Large intestine (tissue), 3 donors: ENCODE measurements at regions not wholly inside any gene's neighbourhood (a gene's known extent, or its start where the extent isn't known, plus 50 kb on each side); places are given as distances from the start of the nearest gene placed in this dataset.
A peak's percentile ranks its signal among the peaks of the same experiment; 100 is the strongest.

Experiments
- DNase-seq, 2 donors: peaks; one replicate each; pipeline versions ENCODE4 v3.0.0 to v3.0.0-alpha.2; 2013
- H3K27ac ChIP-seq: one replicate; pipeline ENCODE4 v1.5.1; 2013; ENCODE audit warnings: low read length
- H3K27me3 ChIP-seq: 2 replicates; pipeline ENCODE4 v1.6.1; 2013; ENCODE audit warnings: low read length; ENCODE audit not compliant: control insufficient read depth, insufficient read depth
- H3K36me3 ChIP-seq: 2 replicates; pipeline ENCODE4 v1.6.1; 2013; ENCODE audit warnings: low read length; ENCODE audit not compliant: control insufficient read depth, insufficient read depth
- H3K4me1 ChIP-seq: one replicate; pipeline ENCODE4 v1.6.1; 2013; ENCODE audit warnings: low read length; ENCODE audit not compliant: control insufficient read depth, insufficient read depth
- H3K4me3 ChIP-seq: one replicate; pipeline ENCODE4 v1.5.1; 2013; ENCODE audit warnings: low read length
- H3K9me3 ChIP-seq: one replicate; pipeline ENCODE4 v1.6.1; 2013; ENCODE audit warnings: mild to moderate bottlenecking, low read depth, low read length, moderate library complexity; ENCODE audit not compliant: control insufficient read depth
- WGBS: methylation state at CpG from one replicate; pipeline ENCODE4 v1.1.5; 2013; ENCODE audit warnings: low lambda C conversion rate; ENCODE audit not compliant: insufficient coverage; 5-methylcytosine and 5-hydroxymethylcytosine counted together

GRCh38 chr20:52530571-52530970, 339.0 kb upstream of the ZFP64 start:
- Histone ChIP-seq H3K4me1 (no peaks in the 10 kb centered on the region), H3K9me3 (no peaks in the 10 kb centered on the region), H3K27ac (no peak overlapping the region), H3K27me3 (peaks cover 5% of the 10 kb centered on the region), H3K4me3 (no peak overlapping the region), H3K36me3 (no peaks in the 10 kb centered on the region)
- no CpG with 5 or more reads among the region's 1 CpG for WGBS
- DNase-seq, result no peak

DNA sequence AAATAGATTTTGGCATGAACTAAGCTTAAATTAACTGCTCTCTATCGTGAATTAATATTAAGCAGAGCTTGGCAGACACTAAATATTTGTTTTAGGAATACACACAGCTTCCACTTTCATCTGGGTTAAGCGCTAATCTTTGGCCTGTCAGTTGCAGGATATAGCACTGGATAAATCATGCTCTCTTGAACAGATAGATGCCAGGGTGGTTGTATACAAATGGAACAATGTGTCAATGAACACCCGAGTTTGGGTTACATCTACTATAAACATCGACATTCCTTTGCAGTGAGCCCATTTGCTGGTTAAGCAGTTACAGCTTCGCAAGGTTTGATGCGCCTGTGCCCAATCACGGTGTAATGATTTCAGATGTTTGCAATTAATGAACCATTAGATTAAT, 338.2 kb upstream of the ZFP64 start:
- Histone ChIP-seq H3K36me3 (no peaks in the 10 kb centered on the region), H3K27me3 (peaks cover 5% of the 10 kb centered on the region), H3K4me3 (no peak overlapping the region), H3K27ac (no peak overlapping the region), H3K9me3 (no peaks in the 10 kb centered on the region), H3K4me1 (no peaks in the 10 kb centered on the region)
- whole genome bisulfite sequencing, result no CpG with 5 or more reads among the region's 7 CpGs
- DNase-seq, result no peak

DNA sequence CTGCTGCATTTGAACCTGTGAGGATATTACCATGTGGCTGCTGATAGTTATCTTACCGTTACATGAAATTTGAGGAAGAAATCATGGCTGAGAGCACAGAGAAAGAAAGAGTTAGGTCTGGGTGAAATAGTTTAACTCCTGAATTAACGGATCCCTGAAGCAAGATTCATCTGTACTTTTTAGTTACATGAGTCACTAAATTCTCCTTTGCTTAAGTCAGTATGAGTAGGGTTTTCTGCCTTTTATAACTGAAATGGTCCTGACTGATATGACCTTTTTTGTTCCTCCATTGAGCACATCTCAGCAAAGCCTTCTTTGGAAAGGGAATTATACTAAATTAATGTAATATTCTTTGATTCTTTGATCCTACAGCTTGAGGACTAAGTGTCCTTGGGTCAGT, 333.3 kb upstream of the ZFP64 start:
- Histone ChIP-seq H3K4me3 (no peak overlapping the region), H3K27me3 (peaks cover 2% of the 10 kb centered on the region), H3K36me3 (no peaks in the 10 kb centered on the region), H3K4me1 (no peaks in the 10 kb centered on the region), H3K9me3 (no peaks in the 10 kb centered on the region), H3K27ac (no peak overlapping the region)
- no peak for DNase-seq
- WGBS, result 100% methylated on average over 1 of the region's 2 CpGs

DNA sequence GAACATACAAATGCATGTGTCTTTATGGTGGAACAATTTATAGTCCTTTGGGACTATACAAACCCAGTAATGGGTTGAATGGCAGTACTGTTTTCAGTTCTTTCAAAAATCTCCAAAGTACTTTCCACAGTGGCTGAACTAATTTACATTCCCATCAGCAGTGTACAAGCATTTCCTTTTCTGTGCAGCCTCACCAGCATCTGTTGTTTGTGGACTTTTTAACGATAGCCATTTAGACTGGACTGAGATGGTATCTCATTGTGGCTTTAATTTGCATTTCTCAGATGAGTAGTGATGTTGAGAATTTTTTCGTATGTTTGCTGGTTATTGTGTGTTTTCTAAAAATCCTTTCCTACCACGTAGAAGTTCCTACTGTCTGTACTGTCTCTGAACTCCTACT, 327.2 kb upstream of the ZFP64 start:
- no peak overlapping the region for H3K4me3 ChIP-seq
- 80% methylated on average over 3 of the region's 3 CpGs for WGBS
- no peaks in the 10 kb centered on the region for H3K4me1 ChIP-seq
- H3K27me3 ChIP-seq, result no peaks in the 10 kb centered on the region
- H3K27ac ChIP-seq, result no peak overlapping the region
- no peaks in the 10 kb centered on the region for H3K9me3 ChIP-seq
- DNase-seq, result no peak
- H3K36me3 ChIP-seq, result no peaks in the 10 kb centered on the region

GRCh38 chr20:52515877-52516276, 324.3 kb upstream of the ZFP64 start:
- 100% methylated on average over 1 of the region's 2 CpGs for WGBS
- DNase-seq, result no peak
- no peaks in the 10 kb centered on the region for H3K9me3 ChIP-seq
- no peak overlapping the region for H3K27ac ChIP-seq
- no peaks in the 10 kb centered on the region for H3K36me3 ChIP-seq
- no peaks in the 10 kb centered on the region for H3K4me1 ChIP-seq
- H3K4me3 ChIP-seq, result no peak overlapping the region
- H3K27me3 ChIP-seq, result no peaks in the 10 kb centered on the region

DNA sequence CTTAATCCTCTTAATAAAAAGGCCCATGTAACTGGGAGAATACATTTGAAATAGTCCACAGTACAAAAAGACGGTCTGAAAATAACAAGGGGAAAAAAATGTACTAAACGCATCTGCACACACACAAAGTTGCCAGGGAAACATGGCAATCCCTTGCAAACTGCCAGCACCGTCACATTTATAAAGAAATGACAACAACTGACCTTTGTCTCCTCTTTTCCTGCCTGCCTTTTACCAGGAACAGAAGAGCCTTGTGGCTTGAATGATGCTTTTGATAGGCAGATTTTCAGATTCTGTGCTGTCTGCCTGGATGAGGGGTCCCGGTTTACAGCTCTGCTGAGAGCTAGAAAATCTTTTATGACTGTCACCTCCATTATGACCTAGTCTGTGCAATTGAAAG, 308.6 kb upstream of the ZFP64 start:
- H3K9me3 ChIP-seq, result no peaks in the 10 kb centered on the region
- H3K36me3 ChIP-seq, result no peaks in the 10 kb centered on the region
- H3K4me1 ChIP-seq, result peaks cover 3% of the 10 kb centered on the region
- no peaks in the 10 kb centered on the region for H3K27me3 ChIP-seq
- H3K4me3 ChIP-seq, result no peak overlapping the region
- no peak overlapping the region for H3K27ac ChIP-seq
- WGBS, result no CpG with 5 or more reads among the region's 4 CpGs
- peak; percentile 44 to 72 for DNase-seq

GRCh38 chr20:52497731-52498130, 306.2 kb upstream of the ZFP64 start:
- Histone ChIP-seq H3K9me3 (no peaks in the 10 kb centered on the region), H3K27ac (no peak overlapping the region), H3K4me3 (no peak overlapping the region), H3K4me1 (peaks cover 6% of the 10 kb centered on the region), H3K27me3 (no peaks in the 10 kb centered on the region), H3K36me3 (no peaks in the 10 kb centered on the region)
- DNase-seq, result no peak
- no CpG with 5 or more reads among the region's 3 CpGs for WGBS

DNA sequence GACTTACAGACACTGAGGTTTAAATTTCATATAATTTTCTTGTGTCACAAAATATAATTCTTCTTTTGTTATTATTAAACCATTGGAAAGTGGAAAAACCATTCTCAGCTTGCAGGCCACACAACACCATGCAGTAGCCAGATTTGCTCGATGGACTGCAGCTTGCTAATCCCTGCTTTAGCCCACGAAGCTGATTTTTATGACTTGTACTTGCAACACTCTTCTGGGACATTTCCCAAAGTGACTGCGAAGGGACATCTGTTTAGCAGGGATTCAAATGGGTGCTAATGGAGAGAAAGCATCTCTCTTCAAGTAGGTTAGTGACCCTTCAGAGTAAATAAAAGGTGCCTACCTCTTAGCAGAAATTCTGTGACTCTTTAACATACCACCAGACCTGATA, 304.6 kb upstream of the ZFP64 start:
- no CpG with 5 or more reads among the region's 3 CpGs for WGBS
- no peaks in the 10 kb centered on the region for H3K27me3 ChIP-seq
- no peaks in the 10 kb centered on the region for H3K9me3 ChIP-seq
- peaks cover 6% of the 10 kb centered on the region for H3K4me1 ChIP-seq
- no peaks in the 10 kb centered on the region for H3K36me3 ChIP-seq
- no peak overlapping the region for H3K4me3 ChIP-seq
- DNase-seq, result no peak
- H3K27ac ChIP-seq, result no peak overlapping the region

- Histone ChIP-seq H3K36me3 (no peaks in the 10 kb centered on the region), H3K4me1 (peaks cover 4% of the 10 kb centered on the region), H3K9me3 (no peaks in the 10 kb centered on the region), H3K4me3 (no peak overlapping the region), H3K27me3 (no peaks in the 10 kb centered on the region), H3K27ac (no peak overlapping the region)
- peak in 1 of 2 donors; percentile 9 for DNase-seq
- WGBS, result no CpG with 5 or more reads among the region's 13 CpGs
These were observed 302.7 kb upstream of the ZFP64 start for GRCh38 chr20:52494244-52494643.

DNA sequence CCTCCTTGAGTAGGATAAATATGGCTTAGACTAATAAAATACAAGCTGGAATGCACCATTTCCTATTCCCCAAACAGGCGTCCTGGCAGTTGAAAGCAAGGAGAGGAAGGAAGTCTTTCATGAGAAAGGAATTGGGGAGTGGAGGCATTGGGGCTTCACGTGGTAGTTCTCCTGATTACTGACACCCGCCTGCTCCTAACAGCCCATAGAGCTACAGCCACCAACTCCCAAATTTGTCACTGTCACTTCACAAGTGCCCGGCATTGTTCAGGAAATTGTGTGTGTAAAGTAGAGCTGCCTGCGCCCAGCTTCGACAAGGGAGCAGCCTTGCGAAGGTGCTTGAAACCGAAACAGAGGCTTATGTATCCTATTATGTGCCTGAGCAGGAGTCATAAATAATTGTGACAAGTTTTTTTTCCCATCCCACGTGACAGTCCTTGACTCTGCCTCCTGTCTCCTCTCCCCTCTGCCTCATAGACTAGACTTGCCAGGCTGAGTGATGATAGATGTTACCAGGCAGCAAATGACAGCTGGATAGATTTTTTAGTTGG, 301.7 kb upstream of the ZFP64 start:
- no CpG with 5 or more reads among the region's 9 CpGs for WGBS
- H3K9me3 ChIP-seq, result no peaks in the 10 kb centered on the region
- peak; percentile 79 to 89 for DNase-seq
- H3K4me3 ChIP-seq, result no peak overlapping the region
- peaks cover 4% of the 10 kb centered on the region for H3K4me1 ChIP-seq
- H3K36me3 ChIP-seq, result no peaks in the 10 kb centered on the region
- no peaks in the 10 kb centered on the region for H3K27me3 ChIP-seq
- H3K27ac ChIP-seq, result peak overlapping the region; percentile 21

- H3K4me3 ChIP-seq, result no peak overlapping the region
- peaks cover 4% of the 10 kb centered on the region for H3K4me1 ChIP-seq
- no peaks in the 10 kb centered on the region for H3K36me3 ChIP-seq
- DNase-seq, result peak; percentile 33 to 35
- H3K9me3 ChIP-seq, result no peaks in the 10 kb centered on the region
- no peak overlapping the region for H3K27ac ChIP-seq
- H3K27me3 ChIP-seq, result no peaks in the 10 kb centered on the region
- WGBS, result no CpG with 5 or more reads among the region's 10 CpGs
These were observed 299.3 kb upstream of the ZFP64 start for GRCh38 chr20:52490711-52491430.
